NCI-H2196 treated with DMSO at 0.1 percent for 48 hours (cell line): ENCODE measurements at regions not wholly inside any gene's neighbourhood (a gene's known extent, or its start where the extent isn't known, plus 50 kb on each side); places are given as distances from the start of the nearest gene placed in this dataset.
"Not testable (repeated sequence)": the region's sequence is repeated elsewhere in the genome, so short reads cannot be mapped to it uniquely, and the experiment has no call there.

Experiments
- DNase-seq: peaks from one replicate; lab custom pipeline; 2025; ENCODE audit not compliant: unreplicated experiment; lab: John Stamatoyannopoulos, UW

- no peak for DNase-seq
Measured at GRCh38 chr16:16991711-16992110, 479.0 kb downstream of the XYLT1 start.

GRCh38 chr16:16992975-16993765, 477.6 kb downstream of the XYLT1 start:
- DNase-seq = no peak

GRCh38 chr16:16994831-16995230, 475.9 kb downstream of the XYLT1 start:
- DNase-seq = no peak

- no peak for DNase-seq
Measured at GRCh38 chr16:16996827-16997226, 473.9 kb downstream of the XYLT1 start.

- no peak for DNase-seq
Measured at GRCh38 chr16:16997349-16997748, 473.4 kb downstream of the XYLT1 start.

- DNase-seq = no peak
Measured at GRCh38 chr16:17001471-17001870, 469.3 kb downstream of the XYLT1 start.

GRCh38 chr16:17002565-17002964, 468.2 kb downstream of the XYLT1 start:
- no peak for DNase-seq

- not testable (repeated sequence) for DNase-seq
Measured at GRCh38 chr16:17005963-17006362, 464.8 kb downstream of the XYLT1 start.

- no peak for DNase-seq
Measured at GRCh38 chr16:17011712-17012111, 459.0 kb downstream of the XYLT1 start.

- DNase-seq = no peak
Measured at GRCh38 chr16:17013038-17013437, 457.7 kb downstream of the XYLT1 start.

- DNase-seq = no peak
Measured at GRCh38 chr16:17014484-17015121, 456.2 kb downstream of the XYLT1 start.

GRCh38 chr16:17015702-17016101, 455.1 kb downstream of the XYLT1 start:
- DNase-seq = no peak

GRCh38 chr16:17017442-17017841, 453.3 kb downstream of the XYLT1 start:
- DNase-seq = no peak

- no peak for DNase-seq
Measured at GRCh38 chr16:17018585-17018939, 452.2 kb downstream of the XYLT1 start.

GRCh38 chr16:17019366-17019765, 451.4 kb downstream of the XYLT1 start:
- no peak for DNase-seq

GRCh38 chr16:17023606-17024005, 447.2 kb downstream of the XYLT1 start:
- DNase-seq = no peak

GRCh38 chr16:17024514-17024913, 446.2 kb downstream of the XYLT1 start:
- no peak for DNase-seq

GRCh38 chr16:17026600-17027242, 444.0 kb downstream of the XYLT1 start:
- no peak for DNase-seq

GRCh38 chr16:17027488-17028129, 443.2 kb downstream of the XYLT1 start:
- DNase-seq = no peak

GRCh38 chr16:17029602-17030350, 441.0 kb downstream of the XYLT1 start:
- no peak for DNase-seq
